NOMO-1 treated with dmso at 0.1 percent for 144 hours (cell line): ENCODE measurements at regions not wholly inside any gene's neighbourhood (a gene's known extent, or its start where the extent isn't known, plus 50 kb on each side); places are given as distances from the start of the nearest gene placed in this dataset.
"Not testable (repeated sequence)": the region's sequence is repeated elsewhere in the genome, so short reads cannot be mapped to it uniquely, and the experiment has no call there.

Experiments
- DNase-seq: peaks from one replicate; lab custom pipeline; 2025; ENCODE audit not compliant: unreplicated experiment; lab: John Stamatoyannopoulos, UW

DNA sequence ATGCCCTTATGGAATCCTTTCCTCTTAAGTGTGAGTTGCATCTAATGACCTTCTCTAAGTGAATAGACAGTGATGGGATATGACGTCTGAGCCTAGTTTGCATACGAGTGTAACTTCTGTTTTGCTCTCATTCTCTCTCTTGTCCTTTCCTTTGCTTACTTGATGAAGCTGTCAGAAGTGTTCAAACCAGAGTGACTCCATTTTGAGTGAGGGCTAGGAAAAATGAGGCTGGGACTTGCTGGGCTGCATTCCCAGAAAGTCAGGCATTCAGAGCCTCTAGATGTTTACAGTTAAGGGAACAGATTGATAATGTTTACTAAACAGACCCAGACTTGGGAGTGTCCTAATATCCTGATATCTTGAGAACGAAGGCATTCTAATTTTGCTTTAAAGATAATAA is 311.2 kb upstream of the SOX4 start:
- DNase-seq = not testable (repeated sequence)

DNA sequence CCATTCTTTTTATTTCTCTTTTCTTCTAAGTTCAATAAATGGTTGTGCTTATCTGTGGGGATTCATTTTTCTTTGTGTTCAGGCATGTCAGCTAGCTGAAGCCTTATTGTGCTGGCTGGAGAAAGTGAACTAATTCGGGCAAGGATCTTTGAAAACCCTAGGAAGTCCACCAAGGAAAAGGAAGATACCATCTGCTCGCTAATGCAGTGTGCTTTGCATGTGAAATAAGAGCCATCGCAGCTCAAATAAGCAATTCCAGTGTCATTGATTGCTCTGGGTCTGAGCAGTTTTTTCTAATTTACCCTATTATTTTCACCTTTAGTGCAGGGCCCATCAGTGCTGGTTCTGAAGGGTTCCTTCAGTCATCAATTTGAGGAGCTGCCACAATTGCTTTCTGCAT is 309.4 kb upstream of the SOX4 start:
- no peak for DNase-seq

DNA sequence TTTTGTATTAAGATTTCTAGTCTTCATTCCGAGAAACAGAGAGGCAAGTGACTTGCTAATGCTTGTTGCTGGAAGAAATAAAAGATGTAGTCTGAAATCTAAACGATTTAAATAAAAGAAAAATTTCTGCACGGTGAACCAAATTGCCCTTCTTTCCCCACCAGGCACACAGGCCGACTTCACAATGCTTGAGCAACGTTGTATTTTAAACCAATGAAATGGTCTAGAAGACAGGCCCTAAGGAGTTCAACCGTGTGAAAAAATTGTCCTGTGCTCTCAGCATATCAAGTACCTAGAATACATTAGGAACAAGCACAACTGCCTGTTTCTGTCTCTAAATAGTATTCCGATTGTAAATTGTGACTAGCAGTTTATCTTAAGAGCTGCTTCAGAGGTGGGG is 308.8 kb upstream of the SOX4 start:
- no peak for DNase-seq

DNA sequence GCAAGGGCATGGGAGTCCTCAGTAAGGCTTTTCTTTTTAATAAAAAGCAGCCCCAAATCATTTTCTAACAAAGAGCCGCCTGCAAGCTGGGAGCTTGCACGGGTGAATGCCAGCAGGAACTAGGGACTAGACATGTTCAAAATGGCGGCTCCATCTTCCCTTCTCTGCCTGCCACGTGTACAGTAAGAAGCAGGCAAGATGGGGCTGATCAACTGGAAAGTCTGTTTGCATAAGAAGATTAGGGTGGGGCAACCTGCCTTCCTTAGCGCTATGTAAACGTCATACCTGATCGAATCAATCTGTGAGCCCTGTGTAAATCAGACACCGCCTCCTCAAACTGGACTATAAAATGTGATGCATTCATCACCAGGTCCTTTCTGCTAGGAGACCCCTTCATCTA is 299.4 kb upstream of the SOX4 start:
- DNase-seq = no peak

DNA sequence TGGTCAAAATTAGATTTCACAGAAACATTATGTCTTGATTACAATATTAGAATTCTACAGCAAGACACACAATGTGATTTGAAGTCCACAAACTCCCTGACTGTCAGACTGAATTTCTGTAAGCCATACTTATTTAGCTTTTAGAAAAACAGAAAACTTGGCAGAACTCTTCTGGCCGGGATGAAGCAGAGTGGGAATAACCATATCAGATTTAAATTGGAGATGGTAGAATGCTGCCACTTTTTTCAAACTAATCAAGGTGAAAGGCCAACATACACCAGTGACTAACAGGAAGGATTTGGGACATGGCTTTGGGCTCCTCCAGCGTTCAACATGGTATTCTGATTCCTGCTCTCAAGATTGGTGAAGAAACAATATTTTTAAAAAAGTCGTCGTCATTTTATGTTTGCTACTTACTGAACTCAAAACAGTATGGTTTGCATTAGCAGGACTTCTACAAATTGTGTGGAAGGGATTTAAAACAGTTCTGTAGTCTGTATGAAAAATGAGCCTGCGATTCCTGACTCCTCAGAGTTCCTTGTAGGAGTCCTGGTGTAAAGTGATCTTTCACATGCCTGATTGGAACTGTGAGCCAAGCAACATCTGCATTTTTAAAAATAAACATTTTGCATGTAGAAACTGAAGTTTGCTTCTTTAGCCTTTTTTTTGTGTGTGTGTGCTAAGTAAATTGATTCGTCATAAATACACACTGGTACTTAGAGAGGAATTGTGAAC is 297.9 kb upstream of the SOX4 start:
- no peak for DNase-seq

DNA sequence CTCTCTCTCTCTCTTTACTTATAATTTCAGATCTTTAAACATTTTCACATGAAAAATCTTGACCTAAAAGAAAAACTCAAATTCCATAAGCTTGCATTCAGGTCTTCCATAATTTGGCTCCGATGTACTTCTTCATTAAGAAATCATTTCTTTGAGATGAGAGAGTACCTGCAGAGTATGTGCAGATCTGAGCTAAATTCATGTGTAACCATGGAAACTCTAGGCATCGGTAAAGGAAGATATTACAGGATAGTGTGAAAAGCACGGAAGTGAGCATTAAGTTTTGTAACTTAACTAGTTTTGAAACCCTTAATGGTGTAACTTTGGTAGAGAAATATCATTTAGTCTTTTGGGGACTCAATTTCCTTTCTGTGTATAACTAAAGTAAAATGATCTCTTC is 295.9 kb upstream of the SOX4 start:
- DNase-seq = no peak

DNA sequence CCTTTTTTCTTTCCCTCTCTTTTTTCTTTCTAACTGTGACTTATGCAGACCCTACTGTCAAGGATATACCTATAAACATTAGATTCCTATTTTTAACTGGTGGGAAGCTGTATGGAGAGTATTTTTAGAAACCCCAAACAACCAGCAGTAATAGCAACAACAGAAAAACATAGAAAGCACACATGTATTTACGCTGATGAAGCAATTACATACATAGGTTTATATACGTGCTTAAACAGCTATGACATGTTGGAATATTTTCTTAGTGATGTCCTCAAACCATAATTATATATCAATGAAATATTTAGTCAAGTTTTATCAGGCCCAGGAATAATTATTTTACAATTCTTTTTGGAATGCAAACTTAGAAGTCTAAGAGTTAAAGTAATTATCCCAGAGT is 294.3 kb upstream of the SOX4 start:
- no peak for DNase-seq

DNA sequence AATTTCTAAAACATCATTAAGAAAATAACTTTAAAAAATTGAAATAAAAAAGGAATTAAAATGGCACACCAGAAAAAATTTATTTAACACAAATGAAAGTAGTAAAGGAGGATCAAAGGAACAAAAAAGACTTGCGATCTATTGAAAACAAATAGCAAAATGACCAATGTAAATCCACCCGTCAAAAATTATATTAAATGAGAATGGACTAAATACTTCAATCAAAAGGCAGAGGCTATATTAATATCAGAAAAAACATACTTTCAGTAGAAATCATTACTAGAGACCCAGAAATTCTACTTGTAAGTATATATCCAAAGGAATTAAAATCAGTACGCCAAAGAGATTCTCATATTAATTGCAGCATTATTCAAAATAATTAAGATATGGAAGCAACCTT is 293.1 kb upstream of the SOX4 start:
- DNase-seq = no peak

DNA sequence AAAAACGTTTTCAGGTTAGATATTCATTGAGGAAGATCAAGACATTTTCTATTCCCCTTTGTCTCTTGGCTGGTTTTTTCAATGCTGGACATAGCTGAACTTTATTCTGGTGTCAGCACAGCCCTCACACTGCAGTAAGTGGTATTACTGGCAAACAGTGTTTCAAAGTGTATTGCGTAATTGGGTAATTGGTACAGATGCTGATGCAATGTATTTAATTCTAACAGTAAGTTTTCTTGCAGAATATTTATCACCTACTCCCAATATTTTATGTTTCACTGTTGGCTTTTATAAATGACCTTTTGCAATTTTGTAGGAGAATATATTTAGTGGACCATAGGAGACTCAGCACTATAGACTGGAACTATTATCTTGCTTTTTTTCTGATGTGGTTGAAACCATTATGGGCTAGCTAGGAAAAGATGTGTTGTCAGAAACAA is 287.6 kb upstream of the SOX4 start:
- DNase-seq = peak; percentile 46

DNA sequence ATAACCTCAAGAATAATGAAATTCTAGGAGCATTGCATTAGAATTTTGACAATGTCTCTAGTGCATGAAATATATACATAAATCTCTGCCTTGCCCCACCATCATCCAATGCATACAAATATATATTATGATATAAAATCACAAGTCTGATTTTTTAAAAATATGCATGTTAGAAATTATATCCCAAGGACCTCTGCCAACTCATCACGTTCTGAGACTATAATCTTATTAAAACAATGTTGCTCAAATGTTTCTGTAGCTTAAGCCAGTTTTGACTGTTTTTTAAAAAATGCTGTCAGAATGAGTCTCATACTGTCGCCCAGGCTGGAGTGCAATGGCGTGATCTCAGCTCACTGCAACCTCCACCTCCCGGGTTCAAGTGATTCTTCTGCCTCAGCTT is 287.0 kb upstream of the SOX4 start:
- no peak for DNase-seq

DNA sequence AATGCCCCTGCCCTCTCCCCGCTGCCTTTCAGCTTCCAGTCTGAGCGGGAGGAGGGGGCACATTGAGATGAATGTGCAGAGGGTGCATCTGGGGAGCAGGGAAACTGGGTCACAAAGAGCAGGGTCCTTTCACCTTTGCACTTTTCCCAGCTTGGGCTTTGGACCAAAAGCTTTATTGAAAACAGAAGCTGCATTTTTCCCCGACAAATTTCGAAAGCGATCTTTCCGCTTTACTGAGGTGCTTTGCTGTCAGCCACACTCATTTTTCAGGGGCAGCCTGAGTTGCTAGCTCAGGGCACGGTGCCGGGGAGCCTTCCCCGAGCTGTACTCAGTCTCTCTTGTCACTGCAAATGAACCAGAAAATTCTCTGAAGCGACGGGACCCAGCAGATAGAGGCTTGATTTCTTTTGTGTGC is 283.7 kb upstream of the SOX4 start:
- DNase-seq = no peak

DNA sequence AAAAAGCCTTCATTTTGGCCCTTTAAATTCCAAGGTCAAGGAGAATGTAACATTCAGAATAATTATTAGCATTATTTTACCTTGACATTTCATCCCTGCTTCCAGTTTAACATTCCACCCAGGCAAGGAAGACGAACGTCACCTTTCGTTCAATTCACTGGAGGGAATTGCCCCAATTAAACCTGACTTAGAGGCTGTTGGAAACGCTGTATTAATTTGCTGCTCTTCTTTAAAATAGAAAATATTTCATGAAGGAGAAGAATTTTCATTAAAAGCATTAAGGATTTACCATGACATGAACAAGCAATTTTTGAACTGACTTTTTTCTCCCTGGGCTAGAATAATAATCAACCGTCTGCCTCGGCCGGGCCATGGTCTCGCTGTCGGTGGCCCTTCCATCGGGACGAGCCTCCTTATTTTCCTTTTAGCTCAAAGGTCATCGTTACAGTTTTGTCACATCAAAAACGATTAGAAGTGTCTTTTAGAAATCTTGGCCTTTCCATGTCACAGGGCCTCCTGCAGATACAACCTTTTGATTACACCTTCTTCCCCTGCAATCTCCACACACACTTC is 282.9 kb upstream of the SOX4 start:
- DNase-seq = no peak

DNA sequence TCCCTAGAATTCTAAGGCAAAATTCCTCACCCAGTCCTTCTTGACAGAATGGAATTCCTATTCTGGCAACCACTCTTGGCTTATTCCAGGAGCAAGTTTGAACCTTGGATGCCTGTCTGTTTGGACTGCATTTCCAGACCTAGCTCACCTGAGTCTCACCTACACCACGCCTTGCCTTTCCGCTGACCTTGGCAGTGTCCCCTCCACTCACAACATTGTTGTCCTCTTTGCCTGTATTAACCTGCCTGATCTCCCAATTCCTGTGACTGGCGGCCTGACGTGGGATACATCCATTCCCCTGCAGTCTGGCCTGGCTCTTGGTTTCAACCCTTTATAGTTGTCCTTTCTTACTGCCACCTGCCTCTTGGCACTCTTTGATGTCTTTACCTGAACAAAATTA is 281.4 kb upstream of the SOX4 start:
- DNase-seq = no peak

DNA sequence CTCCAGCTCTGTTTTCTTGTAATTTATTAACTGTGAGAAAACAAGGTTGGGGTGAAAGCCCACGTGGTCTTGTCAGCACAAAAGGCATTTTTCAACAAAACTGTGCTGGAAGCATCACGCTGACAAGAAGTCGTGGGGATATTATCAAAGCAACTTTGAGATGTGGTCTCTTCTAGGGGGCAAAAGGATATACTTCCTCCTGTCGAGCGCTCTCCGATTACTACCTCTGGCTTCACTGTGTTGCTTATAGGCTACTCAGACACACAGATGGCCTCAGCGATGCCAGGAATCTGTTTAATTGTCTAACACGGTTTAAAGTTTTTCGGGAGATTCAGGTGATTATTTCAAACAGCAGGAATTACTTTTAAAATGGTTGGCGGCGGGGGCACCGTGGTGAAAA is 275.9 kb upstream of the SOX4 start:
- no peak for DNase-seq

DNA sequence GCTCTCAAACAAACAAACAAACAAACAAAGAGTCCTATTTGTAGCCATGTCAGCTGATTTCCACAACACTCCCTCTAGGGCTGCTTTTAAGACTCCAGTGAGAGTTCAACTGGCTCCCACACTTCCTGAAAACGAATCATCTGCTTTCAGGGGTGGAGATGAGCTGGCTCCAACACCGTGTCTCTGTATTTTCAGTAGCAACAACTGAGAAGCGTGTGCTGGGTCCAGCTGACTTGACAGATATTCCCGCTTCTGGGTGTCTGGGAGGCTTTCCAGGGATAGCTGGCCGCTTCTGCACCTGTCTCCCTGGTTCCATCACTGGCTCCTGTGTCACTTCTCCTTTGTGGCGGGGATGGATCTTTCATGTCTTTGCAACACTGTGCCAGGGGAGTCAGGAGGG is 272.5 kb upstream of the SOX4 start:
- DNase-seq = no peak

DNA sequence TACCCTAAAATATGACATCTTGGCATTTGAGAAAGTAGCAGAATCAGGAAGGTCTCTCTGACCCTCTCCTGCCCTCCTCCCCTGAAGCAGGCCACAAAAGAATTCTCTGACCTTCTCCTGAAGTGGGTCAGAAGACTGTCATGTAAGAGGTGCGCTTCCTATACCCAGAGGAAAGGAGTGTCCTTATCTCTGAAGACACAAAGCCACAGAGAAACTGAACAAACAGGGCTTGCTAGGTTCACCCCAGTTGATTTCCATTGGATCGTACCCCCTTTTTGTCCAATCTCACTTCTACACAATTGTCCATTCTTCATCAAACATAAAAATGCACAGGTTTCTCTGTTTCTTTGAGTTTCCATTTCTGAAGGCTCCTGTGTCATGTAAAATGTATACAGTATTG is 272.0 kb upstream of the SOX4 start:
- no peak for DNase-seq

DNA sequence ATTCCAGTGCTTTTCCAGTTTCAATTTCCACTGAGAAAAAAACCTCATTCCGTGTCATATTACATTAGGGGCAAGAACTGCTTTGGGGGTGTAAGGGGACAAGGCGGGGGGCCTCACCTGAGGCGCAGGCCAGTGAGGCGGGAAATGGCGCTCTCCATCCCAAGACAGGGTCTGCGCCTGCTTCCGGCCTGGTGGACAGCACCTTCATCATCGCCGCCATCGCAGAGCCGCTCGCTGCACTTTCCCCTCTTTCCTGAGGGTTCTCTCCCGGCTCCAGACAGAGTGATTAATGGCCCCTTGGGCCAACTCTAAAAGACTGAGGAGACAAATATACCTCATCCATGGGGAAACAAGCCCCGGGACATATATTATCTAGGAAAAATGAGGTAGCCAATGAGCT is 270.0 kb upstream of the SOX4 start:
- no peak for DNase-seq

DNA sequence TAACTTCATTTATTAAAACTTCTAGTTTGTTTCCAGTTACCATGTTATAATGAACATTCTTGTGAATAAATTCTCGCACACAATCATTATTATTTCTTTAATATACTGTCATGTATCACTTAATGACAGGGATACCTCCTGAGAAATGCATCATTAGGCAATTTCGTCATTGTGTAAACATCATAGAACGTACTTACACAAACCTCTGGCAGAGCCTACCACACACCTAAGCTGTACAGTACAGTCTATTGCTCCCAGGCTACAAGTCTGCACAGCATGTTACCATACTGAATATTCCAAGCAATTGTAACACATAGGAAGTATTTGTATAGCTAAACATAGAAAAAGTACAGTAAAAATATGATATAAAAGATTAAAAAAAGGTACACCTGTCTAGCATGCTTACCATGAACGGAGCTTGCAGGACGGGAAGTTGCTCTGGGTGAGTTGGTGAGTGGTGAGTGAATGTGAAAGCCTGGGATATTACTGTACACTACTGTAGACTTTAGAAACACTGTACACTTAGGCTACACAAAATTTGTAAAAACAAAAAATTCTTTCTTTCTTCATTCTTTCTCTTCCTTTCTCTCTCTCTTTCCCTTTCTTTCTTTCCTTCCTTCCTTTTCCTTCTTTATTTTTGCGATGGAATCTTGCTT is 268.2 kb upstream of the SOX4 start:
- DNase-seq = no peak

DNA sequence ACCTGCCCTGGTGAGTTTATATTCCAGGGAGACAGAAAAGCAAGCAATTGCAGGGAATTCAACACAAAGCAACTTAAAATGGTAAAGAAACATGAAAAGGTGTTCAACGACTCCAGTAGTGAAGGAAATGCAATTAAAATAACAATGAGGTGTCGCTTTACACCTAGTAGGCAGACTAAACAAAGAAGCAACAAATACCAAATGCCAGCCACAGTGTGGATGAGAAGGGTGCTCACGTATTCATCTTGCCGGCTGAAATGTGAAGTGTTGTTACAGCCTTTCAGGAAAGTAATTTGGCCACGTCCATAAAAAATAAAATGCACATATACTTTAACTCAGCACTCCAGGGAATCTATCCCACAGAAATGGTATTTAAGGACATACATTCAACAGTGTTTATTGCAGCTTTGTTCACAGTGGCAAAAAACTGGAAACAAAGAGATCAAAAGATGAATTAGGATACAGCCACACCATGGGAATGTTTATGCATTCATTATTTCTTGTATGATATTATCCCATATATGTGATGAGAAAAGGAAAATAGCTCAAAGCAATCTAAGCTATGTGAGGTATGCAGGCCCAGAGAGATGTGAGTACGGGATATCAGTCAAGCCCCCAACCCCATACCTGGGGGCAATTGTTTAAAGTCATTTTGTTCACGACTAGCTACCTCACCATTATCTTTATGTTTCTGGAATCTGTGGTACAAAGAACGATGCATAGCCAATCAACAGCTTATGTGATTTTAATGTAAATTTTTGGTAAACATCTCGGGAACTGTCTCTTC is 266.0 kb upstream of the SOX4 start:
- no peak for DNase-seq

DNA sequence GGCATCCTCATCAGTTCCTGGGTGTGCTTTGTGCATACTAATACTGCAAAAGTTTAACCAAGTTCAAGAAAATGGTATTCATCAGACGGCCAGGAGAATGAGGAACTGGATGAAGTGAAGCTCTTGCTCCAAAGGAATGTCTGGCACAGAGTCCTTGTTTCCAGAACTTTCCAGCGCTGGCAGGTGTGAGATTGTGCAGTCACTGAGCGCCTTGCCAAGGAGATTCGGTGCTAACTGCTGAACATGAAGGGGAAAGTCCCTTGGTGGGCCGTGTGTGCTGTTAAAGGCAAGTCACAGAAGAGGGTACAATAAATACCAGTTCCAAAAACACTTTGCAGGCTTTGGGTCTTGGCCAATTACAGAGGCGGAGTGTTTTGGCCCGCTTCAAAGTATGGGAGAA is 262.3 kb upstream of the SOX4 start:
- no peak for DNase-seq

DNA sequence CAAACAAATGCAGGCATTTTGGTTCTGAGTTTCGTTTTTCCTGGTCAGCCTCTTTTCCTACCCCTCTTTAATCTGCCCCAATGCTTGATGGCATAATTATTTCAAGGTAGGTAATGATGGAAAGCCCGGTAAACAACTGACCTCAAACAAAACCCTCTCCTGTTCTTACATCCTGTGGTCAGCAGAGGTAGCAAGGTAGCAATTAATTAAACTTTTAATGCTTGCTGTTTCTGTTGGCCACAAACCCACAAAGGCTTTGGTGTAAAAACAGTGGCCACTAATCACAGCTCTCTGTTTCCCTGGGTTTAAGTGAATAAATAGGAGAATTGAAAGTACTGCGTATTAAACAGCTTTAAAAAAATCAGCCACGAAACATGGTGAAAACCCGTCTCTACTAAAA is 261.5 kb upstream of the SOX4 start:
- no peak for DNase-seq

DNA sequence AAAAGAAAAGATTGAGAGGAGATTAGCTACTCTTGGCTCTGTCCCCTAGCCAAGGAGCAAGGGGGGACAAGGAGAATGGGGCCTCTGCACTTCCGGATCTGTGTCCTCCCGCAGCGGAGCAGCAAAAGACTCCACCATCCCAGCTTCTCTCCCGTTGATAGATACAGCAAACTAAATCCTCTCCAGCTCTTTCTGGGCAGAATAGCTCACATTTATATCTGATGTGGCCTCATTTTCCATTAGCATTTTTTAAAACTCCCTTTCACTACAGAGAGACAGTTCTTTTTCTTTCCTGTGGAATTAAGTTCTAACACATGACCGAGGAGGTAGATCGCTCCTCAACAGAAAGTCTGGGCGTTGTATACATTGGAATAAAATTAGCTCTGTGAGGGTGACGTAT is 260.9 kb upstream of the SOX4 start:
- DNase-seq = no peak
